GM19043 (cell line): ENCODE measurements at regions not wholly inside any gene's neighbourhood (a gene's known extent, or its start where the extent isn't known, plus 50 kb on each side); places are given as distances from the start of the nearest gene placed in this dataset.

Experiments used
- ATAC-seq: cut with Tn5 transposase; IDR thresholded peaks from one replicate; pipeline ENCODE4 v1.9.1; 2021; ENCODE audit warnings: low read depth; ENCODE audit not compliant: unreplicated experiment

- no peak for ATAC-seq
These were observed 813.1 kb upstream of the HTR2C start for GRCh38 chrX:113770806-113771205.

DNA sequence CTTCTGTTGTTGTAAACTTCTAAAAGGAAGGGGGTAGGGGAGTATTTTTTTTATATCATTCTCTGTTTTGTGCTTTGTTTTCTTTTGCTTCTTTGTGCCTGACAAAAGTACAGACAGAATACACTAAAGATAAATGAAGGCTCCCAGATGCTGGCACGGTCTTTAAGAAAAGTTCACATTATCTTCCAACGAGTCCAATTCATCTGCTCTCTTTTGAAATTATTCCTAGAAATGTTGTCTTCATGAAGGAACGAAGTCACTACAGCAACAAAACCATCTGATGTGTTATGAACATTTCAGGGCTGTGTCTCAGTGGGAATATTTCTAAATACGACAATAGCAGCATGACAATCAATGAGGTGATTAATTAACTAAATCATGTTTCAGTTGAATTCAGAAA lies 813.8 kb upstream of the HTR2C start:
- ATAC-seq, result no peak

- no peak for ATAC-seq
These were observed 824.5 kb upstream of the HTR2C start for GRCh38 chrX:113759422-113759821.

- ATAC-seq, result peak; percentile 50
These were observed 836.5 kb upstream of the HTR2C start for GRCh38 chrX:113747274-113747973.

DNA sequence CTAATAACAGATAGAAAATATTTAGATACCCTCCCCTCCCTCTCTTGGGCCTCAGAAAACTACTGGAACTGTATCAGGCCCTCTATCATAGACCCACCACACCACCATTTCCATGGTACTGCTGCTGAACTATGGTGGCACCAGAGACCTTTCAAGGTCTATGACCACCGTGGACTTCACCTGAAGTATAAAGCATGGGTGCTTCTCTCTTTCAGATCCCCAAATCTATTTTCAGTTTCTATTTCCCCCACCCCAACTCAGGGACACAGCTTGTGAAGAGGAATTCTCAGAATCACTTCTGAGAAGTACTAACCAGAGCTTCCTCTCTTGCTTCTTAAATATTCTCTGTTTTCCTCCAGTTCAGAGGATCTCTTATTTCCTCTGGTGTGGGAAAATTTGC lies 840.8 kb upstream of the HTR2C start:
- peak; percentile 48 for ATAC-seq

DNA sequence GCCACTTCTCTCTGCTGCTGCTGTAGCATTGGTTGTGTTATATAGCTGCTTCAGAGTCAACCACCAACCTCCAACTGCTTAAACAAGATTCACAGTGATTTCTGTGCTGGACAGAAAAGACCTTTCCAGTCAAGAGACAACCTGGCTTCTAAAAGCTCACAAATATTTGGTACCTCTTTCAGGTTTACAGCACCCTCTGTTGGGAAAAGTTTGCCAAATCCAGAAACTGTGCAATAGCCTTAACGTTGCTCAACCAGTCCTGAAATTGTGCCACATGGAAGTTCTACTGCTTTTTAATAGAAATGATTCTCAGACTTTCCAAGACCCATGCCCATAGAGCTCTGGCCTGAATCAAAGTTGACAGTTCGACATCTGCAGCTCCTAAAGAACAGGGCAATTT lies 842.1 kb upstream of the HTR2C start:
- no peak for ATAC-seq

GRCh38 chrX:113728937-113729336 lies 854.9 kb upstream of the HTR2C start:
- no peak for ATAC-seq

- no peak for ATAC-seq
These were observed 857.0 kb upstream of the HTR2C start for GRCh38 chrX:113726898-113727297.

GRCh38 chrX:113726466-113726865 lies 857.4 kb upstream of the HTR2C start:
- ATAC-seq, result no peak

DNA sequence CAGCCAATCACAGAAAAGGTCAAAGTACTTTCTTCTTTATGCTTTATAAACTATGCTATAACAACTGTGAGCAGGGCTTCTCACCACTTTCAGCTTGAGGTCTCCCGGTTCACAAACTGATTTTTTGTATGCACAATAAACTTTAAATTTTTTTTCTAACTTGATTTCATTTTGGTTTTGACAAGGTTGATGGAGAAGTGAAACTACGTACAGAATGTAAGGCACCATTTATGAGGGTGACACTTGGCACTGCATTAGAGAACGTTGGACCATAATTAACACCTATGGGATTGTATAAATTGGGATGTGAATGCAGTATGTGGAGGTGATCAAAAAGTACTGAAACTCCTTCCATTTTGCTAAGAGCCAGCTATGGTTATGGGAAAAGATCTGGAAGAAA lies 857.9 kb upstream of the HTR2C start:
- no peak for ATAC-seq

DNA sequence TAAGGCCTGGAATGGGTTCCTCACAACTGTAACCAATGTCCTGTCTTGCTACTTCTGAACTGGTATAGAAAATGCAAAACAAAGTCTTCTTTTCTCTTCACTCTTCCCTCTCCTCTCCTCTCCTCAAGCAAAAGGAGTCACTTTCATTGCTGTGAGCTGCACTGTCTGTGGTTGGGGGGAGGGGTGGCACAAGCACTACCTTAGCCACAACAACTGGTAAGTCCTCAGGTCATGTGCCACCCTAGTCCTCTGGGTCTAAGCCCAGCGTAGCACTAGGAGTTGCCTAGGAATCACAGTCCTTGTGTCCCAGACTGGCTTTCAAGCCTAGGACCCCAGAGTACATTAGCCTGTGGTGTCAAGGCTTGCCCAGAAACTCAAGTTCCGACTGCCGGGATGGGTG lies 859.3 kb upstream of the AMOT start:
- no peak for ATAC-seq

- no peak for ATAC-seq
These were observed 834.6 kb upstream of the AMOT start for GRCh38 chrX:113675278-113675677.

- ATAC-seq, result no peak
These were observed 810.7 kb upstream of the AMOT start for GRCh38 chrX:113651306-113651705.

- ATAC-seq, result no peak
These were observed 803.8 kb upstream of the AMOT start for GRCh38 chrX:113644426-113644825.

DNA sequence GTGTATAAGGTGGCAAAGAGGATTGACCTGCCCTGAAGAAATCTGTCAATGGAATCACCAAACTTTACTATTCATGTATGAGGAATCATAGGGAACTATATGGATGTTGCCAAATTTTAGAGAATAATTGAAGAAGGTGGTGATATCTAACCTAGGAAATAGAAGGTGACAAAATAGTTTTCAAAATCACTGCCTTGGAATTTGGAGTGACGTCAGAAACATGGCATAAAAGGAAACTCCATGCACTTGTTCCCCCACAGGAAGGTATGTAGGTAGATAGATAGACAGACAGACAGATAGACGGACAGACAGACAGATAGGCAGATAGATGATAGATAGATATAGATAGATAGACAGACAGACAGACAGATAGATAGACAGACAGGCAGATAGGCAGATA lies 793.9 kb upstream of the AMOT start:
- no peak for ATAC-seq

DNA sequence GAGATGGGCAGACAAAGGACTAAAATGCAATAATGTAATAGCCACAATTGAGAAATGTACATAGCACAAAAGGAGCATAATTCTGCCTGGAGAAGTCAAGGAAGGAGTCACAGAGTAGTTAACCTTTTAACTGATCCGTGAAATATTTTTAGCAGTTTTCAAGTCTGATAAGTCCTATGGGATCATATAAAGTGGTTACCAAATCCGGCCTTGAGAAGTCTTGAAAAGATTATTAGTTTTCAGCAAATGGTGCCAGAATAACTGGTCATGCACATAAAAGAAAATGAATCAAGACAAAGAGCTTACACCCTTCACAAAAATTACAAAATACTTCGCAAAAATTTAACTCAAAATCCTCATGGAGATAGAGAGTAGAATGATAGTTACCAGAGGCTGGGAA lies 788.7 kb upstream of the AMOT start:
- ATAC-seq, result no peak

GRCh38 chrX:113594123-113594841 lies 753.7 kb upstream of the AMOT start:
- ATAC-seq, result no peak

- ATAC-seq, result no peak
These were observed 745.8 kb upstream of the AMOT start for GRCh38 chrX:113586281-113586898.

DNA sequence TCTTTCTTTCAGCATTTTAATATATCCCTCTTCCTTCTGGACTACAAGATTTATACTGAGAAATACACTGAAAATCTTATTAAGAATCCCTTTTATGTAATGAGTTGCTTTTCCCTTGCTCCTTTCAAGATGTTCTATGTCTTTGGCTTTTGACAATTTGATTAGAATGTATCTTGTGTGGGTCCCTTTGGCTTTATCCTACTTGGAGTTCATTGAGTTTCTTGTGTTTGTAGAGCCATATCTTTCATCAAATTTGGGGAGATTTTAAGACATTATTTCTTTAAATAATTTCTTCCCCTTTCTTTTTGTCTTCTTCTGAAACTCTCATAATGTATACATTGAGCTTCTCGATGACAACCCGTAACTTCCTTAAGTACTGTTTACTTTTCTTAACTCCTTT lies 739.9 kb upstream of the AMOT start:
- ATAC-seq, result no peak

GRCh38 chrX:113558576-113558975 lies 717.9 kb upstream of the AMOT start:
- no peak for ATAC-seq

- ATAC-seq, result no peak
These were observed 711.3 kb upstream of the AMOT start for GRCh38 chrX:113551919-113552318.
